IPS DF 4.7 (cell line): ENCODE measurements at regions not wholly inside any gene's neighbourhood (a gene's known extent, or its start where the extent isn't known, plus 50 kb on each side); places are given as distances from the start of the nearest gene placed in this dataset.

ENCODE experiments used
- DNase-seq: peaks from one replicate; pipeline ENCODE4 v3.0.0-alpha.2; 2013; ENCODE audit warnings: low spot score; ENCODE audit errors: extremely low read depth

DNA sequence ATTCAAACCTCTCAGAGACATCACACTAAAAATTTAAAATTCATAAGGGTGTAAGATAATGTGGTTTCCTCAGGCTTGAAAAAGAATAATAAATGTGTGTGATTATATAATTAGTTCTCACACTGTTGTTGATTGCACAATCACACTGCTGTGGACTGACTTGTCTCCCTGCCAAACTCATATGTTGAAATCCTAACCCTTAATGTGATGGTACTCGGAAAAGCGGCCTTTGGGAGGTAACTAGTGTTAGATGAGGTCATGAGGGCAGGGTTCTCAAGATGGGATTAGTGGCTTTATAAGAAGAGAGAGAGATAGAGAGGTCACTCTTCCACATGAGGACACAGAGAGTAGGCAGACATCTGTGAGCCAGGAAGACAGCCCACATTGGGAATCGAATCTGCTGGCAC lies 128.5 kb upstream of the COL1A2 start:
- no peak for DNase-seq

DNA sequence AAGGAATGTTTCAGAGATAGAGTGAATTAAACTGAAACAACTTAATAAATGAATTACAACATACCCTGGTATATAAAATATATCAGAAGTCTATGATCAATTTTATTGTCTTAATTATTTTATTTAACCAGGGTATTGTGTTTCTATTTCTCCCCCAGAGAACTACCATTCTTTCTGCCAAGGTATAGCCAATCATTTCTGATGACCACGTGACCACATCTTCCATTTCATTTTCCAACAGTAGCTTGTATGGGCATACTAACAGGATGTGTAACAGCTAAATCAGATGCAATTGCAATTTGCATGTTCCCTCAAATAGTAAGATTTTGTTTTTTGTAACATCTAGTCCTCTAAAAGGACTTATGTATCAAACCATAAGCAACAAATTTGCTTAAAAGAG lies 123.9 kb upstream of the COL1A2 start:
- no peak for DNase-seq

DNA sequence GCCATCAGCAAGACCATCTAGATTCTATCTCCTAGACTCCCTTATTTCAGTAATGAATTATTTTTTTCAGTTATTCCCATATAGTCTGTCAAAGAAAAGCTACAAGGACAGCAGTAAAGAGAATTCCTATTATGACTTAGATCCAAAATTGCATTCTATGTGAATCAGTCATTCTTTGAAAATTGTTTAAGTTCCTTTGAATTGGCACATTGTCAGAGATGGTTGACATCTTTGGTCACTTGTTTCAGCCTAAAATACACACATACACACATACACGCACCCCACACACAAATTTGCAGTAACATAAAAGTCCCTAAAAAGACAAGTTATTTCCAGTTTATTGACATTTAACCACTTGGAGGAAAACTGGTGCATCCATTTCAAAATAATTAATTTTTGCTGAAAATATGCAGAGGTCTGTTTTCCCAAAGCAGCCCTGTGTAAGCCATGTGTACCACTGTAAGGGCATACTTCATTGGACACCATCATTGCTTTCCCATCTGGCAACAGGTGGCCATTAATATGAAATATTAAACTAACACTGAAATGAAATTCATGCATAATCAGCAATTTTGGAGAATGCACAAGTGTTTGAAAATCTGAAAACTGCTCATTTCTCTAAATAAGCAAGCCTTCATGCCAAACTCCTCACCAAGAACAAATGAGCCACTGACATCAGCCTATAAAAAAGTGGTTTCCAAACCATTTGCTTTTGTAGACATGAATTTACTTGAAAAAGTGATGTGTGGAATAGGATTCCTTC lies 121.7 kb upstream of the COL1A2 start:
- DNase-seq: no peak

DNA sequence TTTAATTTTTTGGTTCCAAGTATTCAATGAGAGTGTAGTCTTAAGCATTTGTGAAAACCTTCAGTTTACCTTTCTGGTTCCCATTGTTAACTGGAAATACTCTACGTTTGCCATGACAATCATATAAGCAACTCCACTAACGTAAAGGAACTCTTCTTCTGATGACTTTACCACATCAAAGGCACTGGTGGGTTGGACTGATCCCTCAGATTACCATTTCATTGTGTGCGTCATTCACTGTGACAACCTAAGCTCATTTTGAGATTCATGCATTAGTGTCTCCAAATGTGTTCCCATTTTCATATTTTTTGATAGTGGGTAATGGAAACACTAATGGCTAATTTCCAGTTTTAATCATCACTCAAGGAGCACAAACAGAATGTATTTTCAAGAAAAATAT lies 119.9 kb upstream of the COL1A2 start:
- no peak for DNase-seq

DNA sequence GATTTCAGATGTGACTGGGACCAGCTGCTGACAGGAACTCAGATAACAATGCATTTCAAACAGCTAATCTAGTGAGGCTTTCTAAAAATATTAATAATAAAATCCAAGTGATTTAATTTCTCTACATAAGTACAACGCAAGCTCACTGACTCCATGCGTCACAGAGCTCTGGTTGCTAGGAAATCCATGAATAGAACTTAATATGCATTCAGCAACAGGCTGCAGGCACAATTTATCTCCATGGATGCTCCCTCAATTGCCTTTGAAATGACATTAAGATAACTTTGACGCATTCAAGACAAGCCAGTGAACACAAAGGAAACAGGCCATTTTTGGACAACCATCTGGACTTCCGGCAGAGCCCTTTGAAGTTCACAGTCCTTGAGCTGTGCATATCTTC lies 118.7 kb upstream of the COL1A2 start:
- no peak for DNase-seq

DNA sequence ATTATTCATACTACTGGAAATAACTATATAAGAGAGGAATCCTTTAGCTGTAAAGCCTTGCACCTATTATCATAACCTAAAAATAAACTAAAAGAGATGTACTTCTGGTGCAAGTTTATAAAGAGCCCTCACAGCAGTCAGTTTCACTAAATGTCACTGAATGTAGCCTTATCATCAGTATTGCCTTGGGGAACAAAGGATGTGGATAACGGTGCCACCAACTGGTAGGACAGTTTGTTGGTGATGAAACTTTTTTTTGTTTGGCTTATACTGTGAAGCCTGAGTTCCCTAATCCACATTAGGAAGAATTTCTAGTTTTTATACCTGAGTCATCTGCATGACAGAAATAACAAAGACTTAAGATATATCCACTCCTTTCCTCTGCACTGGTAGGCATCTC lies 117.9 kb upstream of the COL1A2 start:
- no peak for DNase-seq

DNA sequence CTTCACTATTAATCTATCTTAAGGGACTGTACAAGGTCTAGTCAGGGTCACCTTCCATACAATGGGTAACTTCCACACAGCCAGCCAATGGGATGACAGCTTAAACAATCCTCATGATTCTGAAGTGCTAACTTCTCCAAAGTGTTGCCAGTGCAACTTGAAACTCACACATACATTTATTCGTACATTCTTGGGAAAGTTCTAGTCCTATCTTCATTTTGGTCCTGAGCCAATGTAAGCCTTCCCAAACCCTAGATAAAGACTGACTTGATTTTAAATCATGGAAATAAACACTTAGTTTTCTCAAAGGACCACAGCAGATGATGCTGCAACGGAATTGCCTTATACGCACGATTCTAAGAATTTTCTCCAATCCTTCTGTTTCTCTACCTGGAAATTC lies 117.5 kb upstream of the COL1A2 start:
- DNase-seq: no peak

DNA sequence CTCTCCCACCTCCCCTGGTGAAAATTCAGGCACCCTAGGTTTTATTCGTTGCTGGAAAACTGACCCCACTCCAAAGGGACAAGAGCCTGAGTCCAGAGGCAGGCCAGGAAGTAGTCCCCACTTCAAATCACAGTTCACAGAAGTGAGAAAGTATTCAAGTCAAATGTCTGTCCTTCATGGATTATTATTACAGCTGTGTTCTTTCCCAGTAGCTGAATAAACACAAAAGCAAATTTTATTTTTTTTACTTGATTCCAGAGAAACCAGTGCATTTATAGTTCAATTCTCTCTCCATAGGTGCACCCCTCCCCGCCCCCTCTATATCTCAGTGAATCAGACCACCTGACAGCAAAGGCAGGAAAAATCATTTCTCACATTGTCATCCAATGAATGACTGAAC lies 113.8 kb upstream of the COL1A2 start:
- no peak for DNase-seq

DNA sequence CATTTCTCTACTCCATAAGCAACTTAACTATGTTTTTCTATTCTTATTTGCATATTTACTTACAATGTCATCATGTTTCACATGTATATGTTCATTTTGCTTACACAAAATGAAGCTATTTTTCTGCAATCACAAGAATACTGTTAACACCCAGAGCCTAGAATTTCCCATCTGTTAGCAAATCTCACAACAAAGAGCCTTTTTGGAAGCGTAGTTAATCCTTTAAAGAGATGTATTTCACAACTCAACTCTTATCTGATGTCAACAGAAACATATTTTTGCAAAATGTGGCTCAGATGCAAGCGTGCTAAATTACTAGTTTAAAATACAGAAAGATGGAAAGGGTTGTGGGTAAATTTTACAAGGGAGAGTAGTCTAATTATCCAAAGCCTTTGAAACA lies 110.6 kb upstream of the COL1A2 start:
- no peak for DNase-seq

DNA sequence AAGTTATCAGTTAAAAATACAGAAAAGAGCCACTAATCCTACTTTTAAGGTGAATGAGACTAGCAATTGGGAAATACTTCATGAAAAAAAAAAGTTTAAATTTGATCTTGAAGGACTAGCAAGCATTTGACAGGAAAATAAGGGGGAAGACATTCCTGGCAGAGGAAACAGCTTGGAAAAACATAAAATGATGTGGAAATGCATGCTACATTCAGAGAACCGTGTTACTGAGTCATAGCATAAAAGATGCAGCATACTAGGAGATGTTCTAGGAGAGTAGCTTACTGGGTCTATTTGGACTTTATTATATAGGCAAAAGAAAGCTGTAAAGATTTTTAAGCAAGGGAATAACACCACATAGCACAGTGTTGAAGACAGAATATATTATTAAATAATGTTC lies 108.6 kb upstream of the COL1A2 start:
- DNase-seq: no peak

DNA sequence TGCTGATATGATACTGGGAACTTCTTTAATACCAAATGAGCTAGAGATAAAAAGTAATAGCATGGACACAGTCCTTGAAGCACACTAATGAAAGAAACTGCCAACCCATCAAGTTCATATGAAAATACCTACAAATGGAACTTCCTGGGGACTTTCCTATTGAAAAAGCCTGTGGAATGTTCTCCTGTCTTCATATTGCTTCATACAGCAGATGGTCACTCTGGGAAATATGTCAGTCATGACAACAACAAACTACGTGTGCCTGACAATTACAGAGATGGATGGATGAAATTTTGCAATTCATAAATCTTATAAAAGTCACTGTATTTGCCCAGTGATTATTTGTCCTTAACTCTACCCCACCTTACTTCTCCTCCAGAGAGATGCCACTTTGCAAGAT lies 106.6 kb upstream of the COL1A2 start:
- no peak for DNase-seq

DNA sequence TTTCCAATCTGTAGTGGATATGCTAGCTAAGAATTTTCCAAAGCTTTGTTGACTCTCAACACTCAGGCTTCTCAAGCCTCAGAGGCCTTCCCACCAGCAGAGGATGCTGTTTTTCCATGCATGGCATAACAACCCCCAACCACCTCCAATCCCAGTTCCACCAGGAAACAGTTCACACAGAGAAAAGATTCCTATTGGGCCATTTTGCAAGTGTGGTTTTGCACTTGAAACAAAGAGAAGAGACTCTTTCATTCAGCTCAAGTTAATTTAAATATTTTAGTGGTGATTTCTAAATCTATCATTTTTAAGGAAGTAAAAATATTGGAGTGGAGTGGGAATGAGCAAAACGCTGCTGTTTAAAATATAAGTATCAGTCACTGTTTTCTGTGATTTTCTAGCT lies 105.6 kb upstream of the COL1A2 start:
- peak; percentile 74 for DNase-seq

DNA sequence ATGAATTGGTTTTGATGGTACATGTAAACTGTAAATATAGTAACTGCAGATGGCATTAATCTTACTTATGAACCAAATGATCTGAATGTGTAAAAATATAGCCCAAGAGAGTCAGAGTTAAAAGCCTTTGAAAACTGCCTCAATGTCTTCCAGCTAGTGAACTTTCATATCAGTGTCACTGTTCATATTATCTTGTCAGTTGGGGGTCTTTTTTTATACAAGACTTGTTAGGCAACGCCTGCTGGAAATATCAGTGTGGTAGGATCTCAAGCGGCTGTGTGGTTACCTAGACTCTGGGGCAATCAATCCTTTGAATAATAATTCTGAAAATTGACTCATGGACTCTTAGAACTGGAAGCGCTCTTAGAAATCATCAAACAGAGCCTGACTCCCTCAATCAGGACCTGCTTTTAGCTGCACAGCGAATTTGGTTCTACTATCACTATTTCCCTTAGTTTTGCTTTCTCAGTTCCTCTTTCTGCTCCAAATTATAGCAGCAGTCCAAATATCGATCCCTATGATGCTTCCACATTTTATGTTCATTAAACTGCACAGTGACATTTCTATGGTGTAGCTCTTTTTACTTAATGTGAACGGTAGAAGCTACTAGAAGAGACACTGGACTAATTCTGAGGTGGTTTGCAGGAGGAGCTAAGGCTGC lies 100.1 kb upstream of the COL1A2 start:
- no peak for DNase-seq

DNA sequence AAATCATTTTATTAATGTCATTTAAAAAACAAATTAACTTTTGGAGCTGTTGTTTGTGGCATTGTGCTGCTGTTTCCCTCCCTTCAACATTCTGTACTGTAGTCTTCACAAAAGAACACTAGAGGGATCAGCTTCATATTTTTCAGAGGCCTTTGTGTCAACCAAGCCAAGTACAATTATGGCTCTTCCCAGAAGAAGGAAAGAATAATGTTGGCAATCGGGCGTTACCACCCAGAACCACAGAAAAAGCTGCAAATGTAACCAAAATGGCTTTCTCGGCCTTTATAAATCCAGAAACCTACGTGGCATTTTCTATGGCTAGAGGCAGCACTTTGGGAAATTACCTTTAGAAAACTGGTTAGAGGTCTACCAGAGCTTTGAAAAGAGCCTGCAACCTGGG lies 98.8 kb upstream of the COL1A2 start:
- no peak for DNase-seq

DNA sequence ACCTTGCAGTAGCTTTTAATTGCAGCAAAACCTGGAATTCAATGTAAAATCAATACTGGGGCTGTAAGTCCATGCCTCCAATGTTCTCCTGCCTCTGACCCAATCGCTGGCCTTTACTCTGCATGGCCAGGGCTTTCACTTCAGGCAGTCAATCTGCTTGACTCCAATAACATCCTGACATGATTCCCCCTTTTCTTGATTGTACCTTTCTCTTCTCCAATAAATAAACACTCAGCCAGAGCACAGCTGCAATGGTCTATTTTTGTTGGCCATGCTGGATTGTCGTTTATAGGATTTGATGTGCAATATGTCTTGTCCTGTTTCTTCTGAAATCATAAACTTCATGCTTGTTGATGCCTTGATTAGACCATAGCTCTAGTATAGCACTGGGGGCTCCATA lies 97.8 kb upstream of the COL1A2 start:
- DNase-seq: no peak

DNA sequence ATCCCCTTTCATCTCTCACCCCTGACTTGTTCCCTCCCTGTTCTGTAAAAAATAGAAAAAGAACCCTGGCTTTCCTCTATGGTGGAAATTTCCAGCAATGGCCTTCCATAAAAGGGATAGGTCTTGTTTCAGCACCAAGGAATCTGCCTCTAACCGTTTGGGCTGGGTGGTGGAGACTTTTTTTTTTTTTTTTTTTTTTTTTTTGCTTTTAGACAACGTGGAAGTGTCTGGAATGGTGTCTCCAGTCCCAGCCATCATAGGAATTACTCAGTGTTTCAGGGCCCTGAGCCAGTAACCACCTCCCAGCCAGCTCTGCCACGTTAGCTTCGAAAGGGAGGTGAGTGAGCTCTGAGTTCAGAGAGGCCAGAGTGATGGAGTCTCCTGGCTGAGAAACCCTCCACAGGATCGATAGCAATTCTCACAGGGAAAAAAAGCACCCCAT lies 97.3 kb upstream of the COL1A2 start:
- DNase-seq: no peak

DNA sequence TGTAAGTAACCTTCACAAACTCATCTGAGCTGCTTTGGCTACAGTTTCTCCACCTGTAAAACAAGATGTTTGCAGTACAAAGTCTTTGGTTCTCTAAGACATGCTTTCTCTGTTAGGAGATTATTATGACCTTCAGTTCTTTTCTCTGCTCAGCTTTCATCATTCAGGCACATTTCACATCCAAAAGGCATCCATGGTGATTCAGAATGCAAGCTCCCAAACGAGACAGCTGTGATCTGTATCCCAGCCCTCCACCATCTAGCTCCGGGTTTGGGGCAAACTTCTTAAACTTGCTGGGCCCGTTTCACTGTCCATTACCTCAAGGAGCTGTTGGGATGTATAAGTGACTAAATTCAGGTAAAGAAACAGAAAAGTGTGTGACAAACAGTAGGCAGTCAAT lies 95.8 kb upstream of the COL1A2 start:
- no peak for DNase-seq

DNA sequence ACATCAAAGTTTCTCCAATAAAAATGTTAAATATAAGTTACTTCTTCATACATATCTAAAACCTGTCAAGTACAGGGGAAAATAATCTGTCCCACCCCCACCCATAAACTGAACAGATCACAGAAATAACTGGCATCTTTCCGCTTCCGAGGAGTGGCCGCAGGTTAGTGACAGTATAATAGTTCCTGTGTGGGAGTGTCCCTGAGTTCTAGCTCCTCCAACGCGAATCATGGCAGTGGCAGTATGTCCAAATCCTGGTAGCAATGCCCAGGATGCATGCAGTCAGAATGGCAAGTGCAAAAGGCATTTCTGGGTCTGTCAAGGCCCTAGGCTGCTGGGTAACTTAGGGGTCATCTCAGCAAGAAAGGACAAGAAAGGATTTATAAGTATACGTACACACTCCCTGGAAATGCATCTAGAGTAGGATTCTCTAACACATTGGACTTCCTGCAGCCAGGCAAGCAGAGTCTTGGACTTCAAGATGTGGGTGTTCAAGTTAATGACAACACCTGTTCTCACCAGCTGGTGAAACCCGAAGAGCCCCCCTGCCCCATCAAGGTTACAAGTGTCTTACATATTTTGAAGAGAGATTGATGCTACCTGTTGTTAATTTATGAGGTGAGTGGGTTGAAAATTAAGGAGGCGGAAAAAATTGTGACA lies 94.4 kb upstream of the COL1A2 start:
- DNase-seq: no peak

DNA sequence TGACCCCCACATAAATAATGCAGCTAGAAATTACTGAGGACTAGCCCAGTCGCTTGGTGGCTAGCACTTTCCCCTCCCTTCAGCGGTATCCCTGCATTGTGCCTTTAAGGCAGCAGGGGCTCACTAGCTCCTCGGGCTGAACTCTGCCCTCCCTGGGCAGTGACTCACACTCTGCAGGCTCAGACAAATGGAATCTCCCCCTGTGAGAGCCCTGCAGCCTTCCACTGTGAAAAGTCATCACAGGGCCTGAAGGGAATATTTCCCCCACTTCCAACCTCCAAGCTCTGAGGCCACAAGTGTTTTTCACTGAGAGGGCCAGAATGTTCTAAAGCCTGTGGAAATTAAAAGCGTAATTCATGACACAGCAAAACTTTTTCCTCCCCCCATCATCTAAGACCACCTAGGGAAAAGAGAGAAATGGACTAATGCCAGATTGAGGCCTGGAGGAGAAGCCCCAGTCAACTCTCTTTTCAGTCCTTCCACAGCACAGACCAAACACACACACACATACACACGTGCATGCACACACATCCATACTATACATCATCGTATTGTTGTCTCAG lies 93.6 kb upstream of the COL1A2 start:
- DNase-seq: peak; percentile 66

DNA sequence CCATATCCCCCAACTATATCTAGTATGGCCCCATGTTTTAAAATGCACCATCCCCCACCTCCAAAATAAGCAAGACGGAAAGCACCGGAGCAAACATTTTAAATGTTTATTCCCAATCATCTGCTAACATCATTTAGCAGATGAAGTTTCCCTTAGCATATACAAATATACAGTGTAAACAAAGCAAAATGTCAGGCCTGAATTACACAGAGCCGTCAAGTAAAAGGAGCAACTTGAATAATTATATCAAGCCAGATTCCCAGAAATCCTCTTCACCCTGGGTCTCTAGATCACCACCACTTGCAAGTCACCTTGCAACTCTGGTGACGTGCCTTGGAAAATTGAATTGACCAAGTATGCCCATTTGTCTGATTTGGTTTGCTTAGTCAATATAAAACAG lies 91.6 kb upstream of the COL1A2 start:
- DNase-seq: no peak

DNA sequence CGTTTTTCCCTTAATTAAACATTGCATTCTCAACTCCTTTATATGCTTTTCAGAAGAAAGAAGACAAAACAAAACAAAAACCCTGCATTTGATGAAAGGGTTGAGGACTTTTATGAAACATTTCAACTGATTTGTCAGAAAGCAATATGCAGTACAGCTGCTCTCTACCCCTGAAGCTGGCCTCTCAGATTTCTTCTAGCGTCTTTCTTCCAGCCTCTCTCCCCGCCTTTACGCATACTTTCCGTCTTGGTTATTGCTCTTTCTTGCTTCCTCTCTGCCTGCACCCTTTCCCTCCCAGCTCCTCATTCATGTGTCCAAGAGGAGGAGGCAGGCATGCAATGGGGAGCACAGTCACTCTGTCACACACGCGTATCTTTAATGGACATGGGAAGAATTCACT lies 91.0 kb upstream of the COL1A2 start:
- DNase-seq: no peak

DNA sequence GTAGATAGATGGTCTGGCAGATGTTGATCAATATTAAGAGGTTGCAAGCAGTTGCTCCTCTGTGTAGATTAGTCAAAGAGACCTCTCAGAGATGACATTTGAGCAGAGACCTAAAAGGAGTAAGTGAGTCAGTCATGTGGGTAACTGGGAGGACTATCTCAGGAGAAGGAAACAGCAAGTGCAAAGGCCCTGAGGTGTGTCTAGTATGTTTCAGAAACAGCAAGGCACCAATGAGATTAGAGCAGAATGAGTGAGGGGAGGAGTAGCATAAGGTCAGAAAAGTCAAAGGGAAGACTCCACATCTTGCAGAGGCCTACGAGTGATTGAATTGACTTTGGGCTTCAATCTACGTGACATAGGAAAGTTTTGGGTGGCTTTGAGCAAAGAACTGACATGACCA lies 89.8 kb upstream of the COL1A2 start:
- DNase-seq: no peak
